ENCODE measurements at regions not wholly inside any gene's neighbourhood (a gene's known extent, or its start where the extent isn't known, plus 50 kb on each side); places are given as distances from the start of the nearest gene placed in this dataset.

DNA sequence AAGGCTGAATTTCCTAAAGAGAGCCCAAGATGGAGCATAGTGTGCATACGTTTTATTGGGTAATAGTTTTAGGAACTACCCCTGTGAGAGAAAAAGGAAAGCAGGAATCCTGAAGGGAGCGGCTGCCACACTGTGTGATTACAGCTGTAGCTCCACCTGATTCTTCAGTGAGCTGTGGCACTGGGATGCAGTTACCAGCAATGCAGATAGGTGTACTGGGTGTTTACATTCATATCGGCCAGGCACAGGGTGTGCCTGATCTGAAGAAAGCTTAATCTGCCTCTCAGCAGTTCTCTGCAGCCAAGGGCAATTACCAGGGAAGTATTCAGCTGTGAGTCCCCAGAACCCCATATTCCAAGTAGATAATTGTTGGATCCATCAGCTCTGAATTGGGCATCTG is 1541.8 kb downstream of the EFNB2 start:
- TF ChIP-seq, protein P1, sequence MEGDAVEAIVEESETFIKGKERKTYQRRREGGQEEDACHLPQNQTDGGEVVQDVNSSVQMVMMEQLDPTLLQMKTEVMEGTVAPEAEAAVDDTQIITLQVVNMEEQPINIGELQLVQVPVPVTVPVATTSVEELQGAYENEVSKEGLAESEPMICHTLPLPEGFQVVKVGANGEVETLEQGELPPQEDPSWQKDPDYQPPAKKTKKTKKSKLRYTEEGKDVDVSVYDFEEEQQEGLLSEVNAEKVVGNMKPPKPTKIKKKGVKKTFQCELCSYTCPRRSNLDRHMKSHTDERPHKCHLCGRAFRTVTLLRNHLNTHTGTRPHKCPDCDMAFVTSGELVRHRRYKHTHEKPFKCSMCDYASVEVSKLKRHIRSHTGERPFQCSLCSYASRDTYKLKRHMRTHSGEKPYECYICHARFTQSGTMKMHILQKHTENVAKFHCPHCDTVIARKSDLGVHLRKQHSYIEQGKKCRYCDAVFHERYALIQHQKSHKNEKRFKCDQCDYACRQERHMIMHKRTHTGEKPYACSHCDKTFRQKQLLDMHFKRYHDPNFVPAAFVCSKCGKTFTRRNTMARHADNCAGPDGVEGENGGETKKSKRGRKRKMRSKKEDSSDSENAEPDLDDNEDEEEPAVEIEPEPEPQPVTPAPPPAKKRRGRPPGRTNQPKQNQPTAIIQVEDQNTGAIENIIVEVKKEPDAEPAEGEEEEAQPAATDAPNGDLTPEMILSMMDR (conservative IDR thresholded peaks at IDR 0.05; ENCODE audit: low read depth, low read length): no peak
- TF ChIP-seq EZH2phosphoT487 (IDR thresholded peaks at IDR 0.05; ENCODE audit: borderline replicate concordance, low read length): no peak
- no peak for TF ChIP-seq EZH2 (IDR thresholded peaks at IDR 0.05; ENCODE audit: low read length, unreplicated experiment)
